Stimulated activated CD8-positive, alpha-beta memory T cell treated with anti-CD3 and anti-CD28 coated beads, Interleukin-7, amount 100 ng/mL, for 1 hour (primary cell): ENCODE measurements at regions not wholly inside any gene's neighbourhood (a gene's known extent, or its start where the extent isn't known, plus 50 kb on each side); places are given as distances from the start of the nearest gene placed in this dataset.
A peak's percentile ranks its signal among the peaks of the same experiment; 100 is the strongest.
"Not testable (repeated sequence)": the region's sequence is repeated elsewhere in the genome, so short reads cannot be mapped to it uniquely, and the experiment has no call there.

ENCODE experiments used
- DNase-seq, 2 donors: peaks; one replicate each; pipeline ENCODE4 v3.0.0-alpha.2; 2020; ENCODE audit warnings: low read depth in 2 of 2

- not testable (repeated sequence) for DNase-seq
These were observed 138.8 kb upstream of the ZNF469 start for GRCh38 chr16:88243921-88244320.

DNA sequence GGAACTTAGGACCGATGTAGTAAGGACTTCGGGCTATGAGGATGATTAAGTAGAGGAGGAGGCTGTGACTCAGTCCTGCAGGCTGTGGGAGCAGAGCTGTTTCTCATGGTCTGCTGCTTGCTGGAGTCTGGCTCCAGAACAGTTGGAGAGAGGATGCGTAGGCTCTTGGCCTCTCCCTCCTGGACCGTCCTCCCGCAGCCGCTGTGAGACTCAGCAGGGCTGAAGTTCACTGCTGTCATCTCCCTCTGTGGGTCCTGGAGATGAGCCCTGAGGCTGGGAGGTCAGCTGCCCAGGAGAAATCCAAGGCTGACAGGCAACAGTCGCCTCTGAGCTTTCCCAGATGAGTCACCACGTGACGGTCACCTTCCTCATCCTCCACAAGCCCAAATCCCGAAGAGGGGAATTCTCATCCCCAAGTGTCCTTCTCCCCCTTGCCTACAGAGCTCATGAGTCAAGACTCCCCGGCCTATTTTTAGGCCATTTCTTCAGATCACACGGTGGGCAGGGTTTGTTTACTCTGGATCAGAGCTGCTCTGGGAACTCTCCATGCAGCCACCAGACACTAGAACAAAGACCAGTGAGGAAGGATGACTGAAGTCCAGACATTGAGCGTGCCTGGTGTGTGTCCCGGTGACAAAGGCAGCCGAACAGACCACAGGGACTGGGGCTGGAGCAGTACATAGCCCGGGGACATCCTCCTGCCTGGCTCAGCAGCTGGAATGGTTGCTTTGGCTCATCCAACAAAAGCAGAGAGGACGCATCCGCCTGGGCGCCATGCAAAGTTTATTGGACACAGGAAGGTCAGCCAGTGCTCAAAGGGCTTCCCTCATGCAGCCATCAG lies 137.3 kb upstream of the ZNF469 start:
- DNase-seq: not testable (repeated sequence)

- not testable (repeated sequence) for DNase-seq
These were observed 135.7 kb upstream of the ZNF469 start for GRCh38 chr16:88246955-88247582.

DNA sequence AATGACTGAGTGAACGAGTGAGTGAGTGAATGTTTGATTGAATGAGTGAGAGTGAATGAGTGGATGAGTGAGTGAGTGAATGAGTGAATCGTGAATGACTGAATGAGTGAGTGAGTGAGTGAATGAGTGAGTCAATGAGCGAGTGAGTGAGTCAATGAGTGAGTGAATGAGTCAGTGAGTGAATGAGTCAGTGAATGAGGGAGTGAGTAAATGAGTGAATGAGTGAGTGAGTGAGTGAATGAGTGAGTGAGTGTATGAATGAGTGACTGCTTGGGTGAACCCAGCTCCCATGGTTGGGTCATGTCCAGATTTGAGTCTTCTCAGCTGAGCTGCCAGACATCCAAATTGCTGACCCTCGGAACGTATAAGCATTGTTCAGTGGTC lies 135.2 kb upstream of the ZNF469 start:
- not testable (repeated sequence) for DNase-seq

DNA sequence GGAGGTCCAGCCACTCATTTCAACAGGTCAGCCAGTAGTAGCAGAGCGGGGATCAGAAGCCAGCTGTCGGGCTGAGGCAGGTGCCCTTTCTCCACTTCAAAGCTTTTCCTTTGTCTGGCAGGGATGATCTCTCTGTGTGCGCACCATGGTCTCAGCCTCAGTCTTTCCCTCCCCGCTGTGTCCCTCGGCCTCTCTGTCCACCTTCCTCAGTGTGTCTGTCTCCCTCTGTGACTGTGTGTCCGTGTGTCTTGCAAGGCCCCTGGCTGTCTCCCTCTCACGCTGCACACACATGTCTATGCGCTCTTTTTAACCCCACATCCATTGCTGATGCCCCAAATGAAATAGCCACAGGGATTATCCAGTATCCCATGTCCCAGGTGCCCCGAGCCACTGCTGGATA lies 134.0 kb upstream of the ZNF469 start:
- not testable (repeated sequence) for DNase-seq

- not testable (repeated sequence) for DNase-seq
These were observed 132.4 kb upstream of the ZNF469 start for GRCh38 chr16:88250381-88250780.

- DNase-seq: not testable (repeated sequence)
These were observed 130.5 kb upstream of the ZNF469 start for GRCh38 chr16:88252057-88252794.

- DNase-seq: not testable (repeated sequence)
These were observed 124.6 kb upstream of the ZNF469 start for GRCh38 chr16:88258141-88258540.

DNA sequence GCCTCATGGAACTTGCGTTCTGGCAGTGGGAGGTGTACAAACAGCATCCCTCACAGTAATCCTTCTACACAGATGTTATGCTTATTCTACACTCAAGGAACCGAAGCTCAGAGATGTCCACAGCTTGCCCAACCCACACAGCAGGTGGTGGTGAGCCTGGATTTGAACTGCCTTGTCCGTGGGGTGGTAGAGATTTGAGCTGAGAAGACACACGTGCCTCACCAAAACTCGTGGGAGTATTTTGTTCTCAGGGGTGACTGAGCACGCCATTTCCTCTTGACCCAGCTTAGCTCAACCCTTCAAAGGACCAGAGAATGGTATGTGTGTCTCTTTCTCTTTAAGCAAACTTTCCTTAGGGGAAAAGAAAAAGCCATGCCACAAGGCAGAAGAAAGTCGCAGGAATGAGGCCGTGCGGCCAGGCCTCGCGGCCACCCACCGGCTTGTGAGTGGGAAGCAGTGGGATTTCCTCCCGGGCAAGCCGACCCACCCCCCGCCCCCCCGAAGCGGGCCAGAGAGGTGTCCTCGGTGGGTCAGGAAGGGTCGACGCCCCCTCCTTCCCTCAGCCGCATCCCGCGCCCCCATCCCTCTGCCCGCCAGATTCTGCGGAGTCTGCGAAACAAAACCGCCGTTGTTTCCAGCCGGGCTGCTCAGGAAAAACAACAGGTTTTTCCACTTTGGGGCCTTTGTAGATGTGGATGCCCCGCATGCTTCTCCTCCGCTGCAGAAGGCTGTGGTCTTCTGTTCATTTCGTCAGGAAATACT lies 123.8 kb upstream of the ZNF469 start:
- DNase-seq: not testable (repeated sequence)

- DNase-seq: not testable (repeated sequence)
These were observed 123.2 kb upstream of the ZNF469 start for GRCh38 chr16:88259538-88259937.

DNA sequence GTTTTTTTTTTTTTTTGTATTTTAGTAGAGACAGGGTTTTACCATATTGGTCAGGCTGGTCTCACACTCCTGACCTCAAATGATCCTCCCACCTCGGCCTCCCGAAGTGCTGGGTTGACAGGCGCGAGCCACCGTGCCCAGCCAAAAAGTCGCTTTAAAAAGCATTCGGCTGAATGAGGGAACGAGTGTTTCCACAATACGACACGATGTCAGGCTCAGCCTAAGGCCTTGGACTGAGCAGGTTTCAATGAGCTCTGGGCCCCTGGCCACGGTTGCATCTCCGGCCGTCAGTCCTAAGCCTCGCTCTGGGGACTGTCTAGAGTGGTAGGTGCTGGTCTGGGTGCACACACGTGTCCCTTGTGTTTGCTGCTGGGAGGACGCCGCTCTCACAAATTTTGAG lies 122.6 kb upstream of the ZNF469 start:
- not testable (repeated sequence) for DNase-seq

DNA sequence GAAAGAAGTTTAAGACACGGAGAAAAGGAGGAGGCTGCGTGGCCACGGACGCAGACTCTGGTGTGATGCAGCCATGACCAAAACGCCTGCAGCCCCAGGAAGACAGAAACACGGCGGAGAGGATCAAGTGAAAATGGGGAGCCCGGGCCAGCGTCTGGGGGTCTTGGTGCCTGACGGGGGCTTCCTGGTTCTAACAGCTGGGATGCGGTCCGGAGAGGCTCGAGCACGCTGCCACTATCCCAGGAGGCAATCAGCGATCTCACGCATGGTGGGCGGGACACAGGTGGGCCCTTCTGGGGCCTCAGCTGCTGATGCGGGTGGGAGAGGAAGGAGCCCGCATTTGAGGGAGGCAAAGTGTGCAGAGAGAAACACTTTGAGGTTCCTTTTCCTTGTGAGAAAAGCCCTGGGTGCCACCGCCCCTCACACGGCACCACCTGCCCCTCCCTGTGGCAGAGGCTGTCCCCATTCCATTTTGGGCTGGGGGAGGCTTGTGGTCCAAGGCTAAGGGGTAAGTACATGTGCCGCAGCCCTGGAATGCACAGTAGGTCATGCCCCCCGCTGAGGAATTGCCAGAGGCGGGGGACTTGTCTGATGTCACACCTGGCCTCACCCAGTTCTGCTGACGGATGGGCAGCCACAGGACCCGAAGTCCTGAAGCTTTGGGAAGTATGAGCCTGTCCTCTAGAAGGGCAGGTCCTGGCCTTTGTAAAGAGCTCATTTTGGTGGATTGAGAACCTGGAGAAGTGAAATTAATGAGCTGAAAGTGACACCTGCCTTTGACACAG lies 121.7 kb upstream of the ZNF469 start:
- not testable (repeated sequence) for DNase-seq

- DNase-seq: not testable (repeated sequence)
These were observed 120.7 kb upstream of the ZNF469 start for GRCh38 chr16:88261814-88262605.

- not testable (repeated sequence) for DNase-seq
These were observed 119.7 kb upstream of the ZNF469 start for GRCh38 chr16:88262858-88263563.

- DNase-seq: not testable (repeated sequence)
These were observed 119.0 kb upstream of the ZNF469 start for GRCh38 chr16:88263681-88264287.

- peak in 1 of 2 donors; percentile 20 for DNase-seq
These were observed 118.0 kb upstream of the ZNF469 start for GRCh38 chr16:88264641-88265285.

DNA sequence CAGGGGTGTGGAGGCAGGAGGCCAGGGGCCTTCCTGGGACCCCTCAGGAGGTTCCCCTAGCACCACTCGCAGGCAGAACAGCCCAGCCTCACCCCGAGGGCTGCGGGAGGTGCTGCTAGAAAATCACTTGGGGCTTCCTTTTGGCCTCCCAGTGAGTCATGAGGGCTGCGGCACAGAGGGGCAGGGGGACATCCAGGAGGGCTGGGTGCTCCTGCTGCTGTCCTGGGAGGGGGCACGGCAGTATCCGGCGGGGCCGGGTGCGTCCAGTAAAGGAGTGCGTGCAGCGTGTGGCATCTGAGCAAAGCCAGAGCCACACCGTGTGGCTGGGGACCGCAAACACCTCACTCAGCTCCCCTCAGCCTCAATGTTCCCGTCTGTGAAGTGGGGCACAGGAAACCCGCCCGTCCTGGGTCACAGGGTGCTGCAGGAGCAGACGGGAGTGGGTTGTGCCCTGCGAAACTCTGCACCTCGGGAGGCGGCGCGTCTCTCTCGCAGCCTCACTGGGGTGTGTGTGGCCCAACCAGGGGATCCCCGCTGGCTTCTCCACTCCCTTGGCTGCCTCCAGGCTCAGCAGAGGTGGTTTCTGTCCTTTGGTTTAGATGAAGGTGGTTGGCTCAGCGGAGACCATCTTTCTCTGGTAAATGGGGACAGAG lies 117.3 kb upstream of the ZNF469 start:
- DNase-seq: not testable (repeated sequence)

- DNase-seq: not testable (repeated sequence)
These were observed 116.7 kb upstream of the ZNF469 start for GRCh38 chr16:88266036-88266435.
